IMR-90 (cell line): ENCODE measurements at regions not wholly inside any gene's neighbourhood (a gene's known extent, or its start where the extent isn't known, plus 50 kb on each side); places are given as distances from the start of the nearest gene placed in this dataset.

Experiments used
- ATAC-seq: fragments of 200-7000 bp; cut with Tn5 transposase; 2 replicates; pipeline ENCODE4 v1.9.1; 2020; ENCODE audit warnings: low read depth, mild to moderate bottlenecking, moderate library complexity
- BruUV-seq: library from RNA; stranded (reverse); fragments of 400-500 nt; replicated peaks from 2 replicates; lab custom pipeline; 2021; lab: Mats Ljungman, UMichigan
- CTCF ChIA-PET: fragments of 300-600 bp; formaldehyde crosslinking; extraction: SDS; loops from one replicate; lab custom pipeline; 2021; ENCODE audit warnings: antibody characterized with exemption; lab: Yijun Ruan, JAX
- POLR2A ChIA-PET: fragments of 300-600 bp; sonication (Branson Sonifier 250); formaldehyde crosslinking; loops from one replicate; lab custom pipeline; 2022; ENCODE audit warnings: antibody characterized with exemption; ENCODE audit not compliant: unreplicated experiment; lab: Charles Lee
- DNase-seq: peaks from one replicate; pipeline ENCODE4 v3.0.0; 2013
- H2AFZ ChIP-seq: replicated peaks from 2 replicates; pipeline ENCODE3; 2013; ENCODE audit warnings: low read length, mild to moderate bottlenecking; ENCODE audit not compliant: poor library complexity
- H2AK5ac ChIP-seq: 2 replicates; pipeline ENCODE4 v1.6.1; 2013; ENCODE audit warnings: low read depth, low read length, inconsistent platforms
- H2AK9ac ChIP-seq: replicated peaks from 2 replicates; pipeline ENCODE3; 2013; ENCODE audit warnings: mild to moderate bottlenecking, low read depth, low read length, moderate library complexity; ENCODE audit not compliant: poor library complexity
- H2BK120ac ChIP-seq: 2 replicates; pipeline ENCODE4 v1.6.1; 2013; ENCODE audit warnings: low read depth, low read length, inconsistent platforms
- H2BK15ac ChIP-seq: 3 replicates; pipeline ENCODE4 v1.6.1; 2013; ENCODE audit warnings: low read depth, low read length, inconsistent platforms
- H2BK20ac ChIP-seq: 2 replicates; pipeline ENCODE4 v1.6.1; 2013; ENCODE audit warnings: low read depth, mild to moderate bottlenecking, inconsistent platforms, low read length, moderate library complexity
- H2BK5ac ChIP-seq: 2 replicates; pipeline ENCODE4 v1.6.1; 2013; ENCODE audit warnings: mild to moderate bottlenecking, low read depth, low read length, inconsistent platforms; ENCODE audit not compliant: poor library complexity, severe bottlenecking
- H3K14ac ChIP-seq: replicated peaks from 2 replicates; pipeline ENCODE4 v1.6.1; 2013; ENCODE audit warnings: low read depth, low read length, inconsistent platforms
- H3K18ac ChIP-seq: 2 replicates; pipeline ENCODE4 v1.6.1; 2013; ENCODE audit warnings: low read depth, low read length, control low read depth
- H3K23ac ChIP-seq: 2 replicates; pipeline ENCODE4 v1.6.1; 2013; ENCODE audit warnings: low read depth, low read length, inconsistent platforms
- H3K27ac ChIP-seq: 2 replicates; pipeline ENCODE4 v1.5.1; 2013; ENCODE audit warnings: mild to moderate bottlenecking, control low read depth, low read length; ENCODE audit not compliant: insufficient read depth
- H3K27me3 ChIP-seq: 2 replicates; pipeline ENCODE4 v1.6.1; 2013; ENCODE audit warnings: low read length; ENCODE audit not compliant: control insufficient read depth, insufficient read depth
- H3K36me3 ChIP-seq: 2 replicates; pipeline ENCODE4 v1.6.1; 2013; ENCODE audit warnings: low read length, mixed read lengths; ENCODE audit not compliant: control insufficient read depth, insufficient read depth
- H3K4ac ChIP-seq: 2 replicates; pipeline ENCODE4 v1.6.1; 2013; ENCODE audit warnings: low read depth, low read length, inconsistent platforms
- H3K4me1 ChIP-seq: 2 replicates; pipeline ENCODE4 v1.6.1; 2013; ENCODE audit warnings: low read length, mixed read lengths; ENCODE audit not compliant: control insufficient read depth, insufficient read depth
- H3K4me2 ChIP-seq: 2 replicates; pipeline ENCODE4 v1.6.1; 2013; ENCODE audit warnings: low read depth, mild to moderate bottlenecking, control low read depth, low read length, moderate library complexity
- H3K4me3 ChIP-seq: 2 replicates; pipeline ENCODE4 v1.5.1; 2013; ENCODE audit warnings: low read depth, mild to moderate bottlenecking, control low read depth, low read length, moderate library complexity; ENCODE audit not compliant: insufficient read depth
- H3K56ac ChIP-seq: 2 replicates; pipeline ENCODE4 v1.6.1; 2013; ENCODE audit warnings: low read length, inconsistent platforms; ENCODE audit not compliant: insufficient read depth; ENCODE audit errors: extremely low read depth
- H3K79me1 ChIP-seq, 2 experiments: 2 replicates each; pipeline ENCODE4 v1.6.1; 2013; ENCODE audit warnings: low read length in 2 of 2, inconsistent platforms in 1 of 2, low read depth in 1 of 2
- H3K9ac ChIP-seq: 2 replicates; pipeline ENCODE4 v1.6.1; 2013; ENCODE audit warnings: low read depth, low read length, control low read depth
- H3K9me1 ChIP-seq: 2 replicates; pipeline ENCODE4 v1.6.1; 2013; ENCODE audit warnings: low read length, inconsistent platforms; ENCODE audit not compliant: insufficient read depth
- H3K9me3 ChIP-seq: 2 replicates; pipeline ENCODE4 v1.6.1; 2013; ENCODE audit warnings: low read length; ENCODE audit not compliant: control insufficient read depth, insufficient read depth
- H4K20me1 ChIP-seq: 2 replicates; pipeline ENCODE4 v1.6.1; 2013; ENCODE audit warnings: low read length, inconsistent platforms; ENCODE audit not compliant: insufficient read depth
- H4K5ac ChIP-seq: 2 replicates; pipeline ENCODE4 v1.6.1; 2013; ENCODE audit warnings: mild to moderate bottlenecking, low read depth, low read length, control low read depth
- H4K8ac ChIP-seq, 2 experiments: 2 replicates each; pipeline ENCODE4 v1.6.1; 2013; ENCODE audit warnings: low read depth in 2 of 2, low read length in 2 of 2, control low read depth in 1 of 2, inconsistent platforms in 1 of 2
- H4K91ac ChIP-seq: 2 replicates; pipeline ENCODE4 v1.6.1; 2013; ENCODE audit warnings: low read depth, low read length, inconsistent platforms; ENCODE audit not compliant: insufficient read depth
- RCOR1 ChIP-seq: IDR thresholded peaks from 2 replicates; pipeline ENCODE4 v1.6.1; 2012; ENCODE audit warnings: mild to moderate bottlenecking, low read length, improper control_type of control experiment; ENCODE audit not compliant: insufficient replicate concordance
- SMC3 ChIP-seq: fragments of 150-350 bp; IDR thresholded peaks from 2 replicates; pipeline ENCODE4 v1.6.1; 2016; ENCODE audit warnings: low read depth, mild to moderate bottlenecking, antibody characterized with exemption, low read length, moderate library complexity
- dilution Hi-C: fragments of 300-500 bp; cut with HindIII; formaldehyde crosslinking; loops from one replicate; pipeline ENCODE4 v1.14.3; 2018; ENCODE audit warnings: low sequenced_read_pairs; ENCODE audit not compliant: unreplicated experiment
- in situ Hi-C: fragments of 300-500 bp; cut with MboI; formaldehyde crosslinking; loops from 3 replicates; pipeline ENCODE4 v1.14.3; 2019; ENCODE audit warnings: low sequenced_read_pairs, inconsistent platforms, mixed read lengths
- intact Hi-C: fragments of 100-400 bp; cut with micrococcal nuclease; formaldehyde crosslinking; loops from 2 replicates; pipeline ENCODE4 v1.10.0; 2022

DNA sequence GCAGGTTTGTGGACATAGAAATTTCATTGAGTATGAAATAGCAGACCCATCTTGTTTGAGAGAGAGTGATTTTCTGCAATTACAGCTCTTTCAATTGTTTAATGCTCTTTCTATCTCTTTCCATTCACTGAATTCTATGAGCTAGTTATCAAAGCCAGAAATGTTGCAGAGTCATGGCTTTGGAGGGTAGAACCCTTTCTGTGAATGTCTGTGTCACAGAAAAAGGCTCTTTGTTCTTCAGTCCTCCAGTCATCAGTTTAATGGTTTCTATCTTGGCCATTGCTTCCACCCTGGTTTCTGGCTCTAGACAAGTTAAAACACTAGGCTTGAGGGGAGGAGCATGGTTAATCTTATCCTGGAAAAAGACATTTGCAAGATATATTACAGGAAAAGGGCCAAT, 655.0 kb downstream of the STK39 start:
- CTCF ChIA-PET, result no interaction called here
- H4K8ac ChIP-seq, result no peak overlapping the region
- dilution Hi-C loops, result no loop called here

More for the DNA sequence above, 655.0 kb downstream of the STK39 start:
- H3K4me1 ChIP-seq, result no peaks in the 10 kb centered on the region
- in situ Hi-C loops (no loop called here), intact Hi-C loops (no loop called here)
- no peaks in the 10 kb centered on the region for H3K9me1 ChIP-seq
- no peaks in the 10 kb centered on the region for H3K79me1 ChIP-seq
- POLR2A ChIA-PET, result no interaction called here
- no TSS peak for BruUV-seq
- H4K20me1 ChIP-seq, result no peaks in the 10 kb centered on the region
- no peak overlapping the region for H2AK5ac ChIP-seq
- no peak overlapping the region for H4K91ac ChIP-seq
- no peak overlapping the region for H3K18ac ChIP-seq
- DNase-seq, result no peak
- no peaks in the 10 kb centered on the region for H3K36me3 ChIP-seq
- TF ChIP-seq RCOR1, result no peak
- no peak for TF ChIP-seq SMC3
- no peak overlapping the region for H2BK5ac ChIP-seq
- no peak overlapping the region for H3K4ac ChIP-seq
- H3K27me3 ChIP-seq, result no peaks in the 10 kb centered on the region
- H2AK9ac ChIP-seq, result no peak overlapping the region
- no peak overlapping the region for H3K9ac ChIP-seq
- no peak overlapping the region for H2BK20ac ChIP-seq
- no peak overlapping the region for H3K4me3 ChIP-seq
- H3K56ac ChIP-seq, result no peak overlapping the region
- no peak overlapping the region for H3K14ac ChIP-seq
- no peak overlapping the region for H4K5ac ChIP-seq
- no peak overlapping the region for H3K23ac ChIP-seq
- H3K27ac ChIP-seq, result no peak overlapping the region
- H3K9me3 ChIP-seq, result no peaks in the 10 kb centered on the region; the same call in 1 of the 2 replicates
- H2AFZ ChIP-seq, result no peak overlapping the region
- H2BK15ac ChIP-seq, result no peak overlapping the region
- no peak for ATAC-seq
- H2BK120ac ChIP-seq, result no peak overlapping the region
- no peak overlapping the region for H3K4me2 ChIP-seq
